ENCODE measurements at regions not wholly inside any gene's neighbourhood (a gene's known extent, or its start where the extent isn't known, plus 50 kb on each side); places are given as distances from the start of the nearest gene placed in this dataset.
"Not testable (repeated sequence)": the region's sequence is repeated elsewhere in the genome, so short reads cannot be mapped to it uniquely, and the experiment has no call there.

DNA sequence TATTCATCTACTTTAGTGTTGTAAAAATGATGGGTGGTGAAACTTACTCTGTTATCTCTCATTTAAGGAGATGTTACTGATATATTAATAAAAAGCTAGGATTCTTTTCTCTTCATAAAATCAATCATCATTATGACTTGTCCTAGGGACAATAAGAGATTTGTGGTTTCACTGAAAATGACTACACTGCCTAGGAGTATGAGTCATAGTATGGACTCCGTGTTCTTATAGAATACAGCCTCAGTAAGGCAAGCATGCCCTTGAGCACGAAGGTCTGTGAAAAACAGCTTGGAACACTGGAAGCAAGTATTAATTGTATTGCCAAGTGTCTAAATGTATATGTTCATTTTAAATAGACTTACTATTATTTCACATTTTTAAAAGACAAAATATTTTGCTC, 749.2 kb upstream of the PCDH15 start:
- Histone ChIP-seq H3K36me3 (no peaks in the 10 kb centered on the region), H3K4me3 (no peak overlapping the region), H3K9me3 (no peaks in the 10 kb centered on the region), H3K27me3 (no peaks in the 10 kb centered on the region), H3K4me1 (no peaks in the 10 kb centered on the region), H3K27ac (no peak overlapping the region)
- intact Hi-C loops (cut with DNase I; ENCODE audit: low total_unique reads): no loop called here
- no peak for DNase-seq
- no peak for TF ChIP-seq POLR2A (IDR thresholded peaks at IDR 0.05)

DNA sequence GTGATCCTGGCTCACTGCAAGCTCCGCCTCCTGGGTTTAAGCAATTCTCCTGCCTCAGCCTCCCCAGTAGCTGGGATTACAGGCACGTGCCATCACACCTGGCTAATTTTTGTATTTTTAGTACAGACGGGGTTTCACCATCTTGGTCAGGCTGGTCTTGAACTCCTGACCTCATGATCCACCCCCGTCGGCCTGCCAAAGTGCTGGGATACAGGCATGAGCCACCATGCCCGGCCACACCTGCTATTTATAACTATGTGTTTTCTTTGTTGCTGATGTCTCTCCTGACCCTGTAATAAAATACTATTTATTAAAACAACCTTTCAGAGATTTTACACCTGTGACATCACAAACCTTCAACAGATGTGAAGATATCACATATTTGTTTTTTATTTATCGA, 736.5 kb upstream of the PCDH15 start:
- DNase-seq; H3K27ac ChIP-seq; intact Hi-C loops (cut with DNase I; ENCODE audit: low total_unique reads); H3K4me1 ChIP-seq; H3K36me3 ChIP-seq; H3K4me3 ChIP-seq; H3K27me3 ChIP-seq; H3K9me3 ChIP-seq: not testable (repeated sequence)

DNA sequence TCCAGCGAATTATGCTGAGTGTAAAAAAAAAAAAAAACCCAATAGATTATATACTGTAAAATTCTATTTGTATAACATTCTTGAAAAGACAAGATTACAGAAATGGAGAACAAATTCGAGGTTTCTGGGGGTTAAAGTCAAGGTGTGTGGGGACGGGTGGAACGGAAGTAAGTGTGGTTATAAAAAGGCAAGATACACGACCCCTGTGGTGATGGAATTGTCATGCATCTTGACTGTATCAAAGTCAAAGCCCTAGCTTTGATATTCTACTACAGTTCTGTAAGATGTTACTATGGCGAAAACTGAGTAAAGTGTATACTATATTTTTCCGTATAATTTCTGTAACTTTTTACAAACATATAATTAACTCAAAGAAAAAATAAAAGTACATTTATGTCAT, 718.2 kb upstream of the PCDH15 start:
- TF ChIP-seq POLR2A (IDR thresholded peaks at IDR 0.05): no peak
- TF ChIP-seq, protein P1, sequence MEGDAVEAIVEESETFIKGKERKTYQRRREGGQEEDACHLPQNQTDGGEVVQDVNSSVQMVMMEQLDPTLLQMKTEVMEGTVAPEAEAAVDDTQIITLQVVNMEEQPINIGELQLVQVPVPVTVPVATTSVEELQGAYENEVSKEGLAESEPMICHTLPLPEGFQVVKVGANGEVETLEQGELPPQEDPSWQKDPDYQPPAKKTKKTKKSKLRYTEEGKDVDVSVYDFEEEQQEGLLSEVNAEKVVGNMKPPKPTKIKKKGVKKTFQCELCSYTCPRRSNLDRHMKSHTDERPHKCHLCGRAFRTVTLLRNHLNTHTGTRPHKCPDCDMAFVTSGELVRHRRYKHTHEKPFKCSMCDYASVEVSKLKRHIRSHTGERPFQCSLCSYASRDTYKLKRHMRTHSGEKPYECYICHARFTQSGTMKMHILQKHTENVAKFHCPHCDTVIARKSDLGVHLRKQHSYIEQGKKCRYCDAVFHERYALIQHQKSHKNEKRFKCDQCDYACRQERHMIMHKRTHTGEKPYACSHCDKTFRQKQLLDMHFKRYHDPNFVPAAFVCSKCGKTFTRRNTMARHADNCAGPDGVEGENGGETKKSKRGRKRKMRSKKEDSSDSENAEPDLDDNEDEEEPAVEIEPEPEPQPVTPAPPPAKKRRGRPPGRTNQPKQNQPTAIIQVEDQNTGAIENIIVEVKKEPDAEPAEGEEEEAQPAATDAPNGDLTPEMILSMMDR (IDR thresholded peaks at IDR 0.05): no peak
- Histone ChIP-seq H3K27me3 (no peaks in the 10 kb centered on the region), H3K4me1 (no peaks in the 10 kb centered on the region), H3K9me3 (no peaks in the 10 kb centered on the region), H3K4me3 (no peak overlapping the region), H3K36me3 (no peaks in the 10 kb centered on the region), H3K27ac (no peak overlapping the region)
- no peak for DNase-seq
- intact Hi-C loops (cut with DNase I; ENCODE audit: low total_unique reads): no loop called here

DNA sequence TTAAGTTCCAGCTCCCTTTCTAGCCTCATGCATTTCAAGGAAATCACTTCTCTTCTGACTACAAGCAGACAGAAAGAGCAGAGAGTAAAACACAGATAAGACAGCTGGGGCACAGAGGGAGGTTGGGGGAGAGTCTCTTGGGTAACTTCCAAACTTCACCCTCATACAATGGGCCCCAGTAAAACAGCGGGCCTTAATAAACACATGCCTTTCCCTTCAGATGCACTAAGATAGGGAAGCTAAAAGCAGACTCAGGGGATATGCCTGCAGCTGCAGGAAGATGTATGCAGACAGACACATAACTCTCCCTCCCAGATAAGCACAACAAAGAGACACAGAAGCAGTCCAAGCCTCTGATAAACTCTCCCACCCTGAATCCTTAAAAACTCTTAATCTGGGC, 717.4 kb upstream of the PCDH15 start:
- H3K9me3 ChIP-seq; H3K4me3 ChIP-seq; H3K27ac ChIP-seq; intact Hi-C loops (cut with DNase I; ENCODE audit: low total_unique reads); H3K36me3 ChIP-seq; H3K27me3 ChIP-seq; H3K4me1 ChIP-seq; DNase-seq: not testable (repeated sequence)

DNA sequence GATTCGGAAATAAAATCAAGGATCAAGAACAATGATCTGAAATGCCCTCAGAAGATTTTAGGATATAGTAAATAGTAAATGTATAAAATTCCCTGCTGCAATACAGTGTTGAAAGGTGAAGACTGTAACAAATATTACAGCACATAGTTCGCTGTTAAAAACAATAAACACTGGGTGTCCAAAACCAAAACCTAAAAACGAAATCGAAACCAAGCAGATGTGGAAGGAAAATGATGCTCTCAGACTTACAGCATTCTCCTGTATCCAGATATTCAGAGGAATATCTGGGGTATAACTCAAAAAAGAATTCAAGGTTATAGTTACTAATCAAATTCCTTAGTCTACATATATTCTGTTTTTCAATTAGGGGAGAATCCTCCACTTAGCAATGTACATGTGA, 708.1 kb upstream of the PCDH15 start:
- Histone ChIP-seq H3K36me3 (no peaks in the 10 kb centered on the region), H3K4me1 (no peaks in the 10 kb centered on the region), H3K4me3 (no peak overlapping the region), H3K9me3 (no peaks in the 10 kb centered on the region), H3K27me3 (no peaks in the 10 kb centered on the region), H3K27ac (no peak overlapping the region)
- TF ChIP-seq, protein P1 (IDR thresholded peaks at IDR 0.05): no peak
- no peak for TF ChIP-seq POLR2A (IDR thresholded peaks at IDR 0.05)
- DNase-seq: no peak
- intact Hi-C loops (cut with DNase I; ENCODE audit: low total_unique reads): no loop called here

DNA sequence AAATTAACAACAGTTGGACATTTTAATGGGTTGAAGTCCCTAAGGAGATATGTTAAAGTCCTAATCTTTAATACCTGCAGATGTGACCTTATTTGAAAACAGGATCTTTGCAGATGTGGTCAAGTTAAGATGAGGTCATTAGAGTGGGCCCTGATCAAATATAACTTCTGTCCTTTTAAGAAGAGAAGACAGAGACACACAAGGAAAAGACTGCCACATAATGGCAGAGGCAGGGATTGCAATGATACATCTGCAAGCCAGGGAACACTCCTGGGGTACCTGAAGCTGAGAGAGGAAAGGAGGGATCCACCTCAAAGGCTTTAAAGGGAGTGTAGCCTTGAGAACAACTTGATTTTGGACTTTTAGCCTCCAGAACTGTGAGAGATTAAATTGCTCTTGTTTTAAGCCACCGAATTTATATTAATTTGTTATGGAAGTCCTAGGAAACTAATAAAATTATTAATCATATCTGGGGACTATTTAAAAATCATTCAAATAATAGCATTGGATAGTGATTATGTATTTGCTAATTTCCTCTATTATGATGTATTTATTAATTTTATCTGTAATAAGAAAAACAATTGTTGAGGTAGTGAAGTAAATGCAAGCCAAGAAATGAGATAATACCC, 700.0 kb upstream of the PCDH15 start:
- intact Hi-C loops (cut with DNase I; ENCODE audit: low total_unique reads): no loop called here
- H3K27ac ChIP-seq: no peak overlapping the region
- no peaks in the 10 kb centered on the region for H3K27me3 ChIP-seq
- H3K36me3 ChIP-seq: no peaks in the 10 kb centered on the region
- no peak for DNase-seq
- no peaks in the 10 kb centered on the region for H3K9me3 ChIP-seq
- no peak overlapping the region for H3K4me3 ChIP-seq
- TF ChIP-seq POLR2A (IDR thresholded peaks at IDR 0.05): no peak
- TF ChIP-seq, protein P1 (IDR thresholded peaks at IDR 0.05): peak in 1 of 4 experiments; percentile 17
- H3K4me1 ChIP-seq: no peaks in the 10 kb centered on the region

DNA sequence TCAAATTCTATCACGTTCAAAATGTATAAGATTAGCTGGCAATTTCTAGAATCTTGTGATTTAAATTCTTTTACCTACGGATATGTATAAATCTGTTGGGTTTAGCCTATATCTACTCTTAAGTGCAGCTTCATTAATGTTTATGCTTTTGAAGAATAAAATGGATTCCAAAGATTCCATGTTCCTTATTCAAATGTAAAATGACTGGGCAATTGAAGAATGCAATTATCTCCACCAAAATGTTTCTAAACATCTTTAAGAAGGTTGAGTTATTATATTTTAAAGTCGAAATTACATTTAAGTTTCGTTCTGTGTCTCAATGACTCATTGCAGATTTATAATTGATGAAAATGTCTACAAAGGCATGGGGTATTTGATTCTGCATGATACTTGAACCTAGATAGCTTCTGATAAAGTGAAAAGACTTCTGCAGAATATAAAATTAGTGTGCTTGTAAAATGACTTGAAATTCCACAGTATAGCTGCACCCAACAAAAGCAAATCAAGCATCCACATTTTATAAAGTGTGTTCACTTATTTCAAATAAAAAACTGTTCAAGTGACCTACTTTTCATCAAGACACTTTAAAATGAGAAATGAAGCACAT, 697.0 kb upstream of the PCDH15 start:
- intact Hi-C loops (cut with DNase I; ENCODE audit: low total_unique reads): no loop called here
- no peaks in the 10 kb centered on the region for H3K9me3 ChIP-seq
- TF ChIP-seq, protein P1 (IDR thresholded peaks at IDR 0.05): no peak
- no peak for TF ChIP-seq POLR2A (IDR thresholded peaks at IDR 0.05)
- H3K27me3 ChIP-seq: no peaks in the 10 kb centered on the region
- H3K4me1 ChIP-seq: no peaks in the 10 kb centered on the region
- H3K36me3 ChIP-seq: no peaks in the 10 kb centered on the region
- no peak overlapping the region for H3K4me3 ChIP-seq
- no peak overlapping the region for H3K27ac ChIP-seq
- no peak for DNase-seq

Data from uterus (tissue), 3 donors.